IMR-90 (cell line): ENCODE measurements at regions not wholly inside any gene's neighbourhood (a gene's known extent, or its start where the extent isn't known, plus 50 kb on each side); places are given as distances from the start of the nearest gene placed in this dataset.

ENCODE experiments used
- ATAC-seq: fragments of 200-7000 bp; cut with Tn5 transposase; 2 replicates; pipeline ENCODE4 v1.9.1; 2020; ENCODE audit warnings: low read depth, mild to moderate bottlenecking, moderate library complexity
- BruUV-seq: library from RNA; stranded (reverse); fragments of 400-500 nt; replicated peaks from 2 replicates; lab custom pipeline; 2021; lab: Mats Ljungman, UMichigan
- CTCF ChIA-PET: fragments of 300-600 bp; formaldehyde crosslinking; extraction: SDS; loops from one replicate; lab custom pipeline; 2021; ENCODE audit warnings: antibody characterized with exemption; lab: Yijun Ruan, JAX
- POLR2A ChIA-PET: fragments of 300-600 bp; sonication (Branson Sonifier 250); formaldehyde crosslinking; loops from one replicate; lab custom pipeline; 2022; ENCODE audit warnings: antibody characterized with exemption; ENCODE audit not compliant: unreplicated experiment; lab: Charles Lee
- DNase-seq: peaks from one replicate; pipeline ENCODE4 v3.0.0; 2013
- H2AFZ ChIP-seq: replicated peaks from 2 replicates; pipeline ENCODE3; 2013; ENCODE audit warnings: low read length, mild to moderate bottlenecking; ENCODE audit not compliant: poor library complexity
- H2AK5ac ChIP-seq: 2 replicates; pipeline ENCODE4 v1.6.1; 2013; ENCODE audit warnings: low read depth, low read length, inconsistent platforms
- H2AK9ac ChIP-seq: replicated peaks from 2 replicates; pipeline ENCODE3; 2013; ENCODE audit warnings: mild to moderate bottlenecking, low read depth, low read length, moderate library complexity; ENCODE audit not compliant: poor library complexity
- H2BK120ac ChIP-seq: 2 replicates; pipeline ENCODE4 v1.6.1; 2013; ENCODE audit warnings: low read depth, low read length, inconsistent platforms
- H2BK15ac ChIP-seq: 3 replicates; pipeline ENCODE4 v1.6.1; 2013; ENCODE audit warnings: low read depth, low read length, inconsistent platforms
- H2BK20ac ChIP-seq: 2 replicates; pipeline ENCODE4 v1.6.1; 2013; ENCODE audit warnings: low read depth, mild to moderate bottlenecking, inconsistent platforms, low read length, moderate library complexity
- H2BK5ac ChIP-seq: 2 replicates; pipeline ENCODE4 v1.6.1; 2013; ENCODE audit warnings: mild to moderate bottlenecking, low read depth, low read length, inconsistent platforms; ENCODE audit not compliant: poor library complexity, severe bottlenecking
- H3K14ac ChIP-seq: replicated peaks from 2 replicates; pipeline ENCODE4 v1.6.1; 2013; ENCODE audit warnings: low read depth, low read length, inconsistent platforms
- H3K18ac ChIP-seq: 2 replicates; pipeline ENCODE4 v1.6.1; 2013; ENCODE audit warnings: low read depth, low read length, control low read depth
- H3K23ac ChIP-seq: 2 replicates; pipeline ENCODE4 v1.6.1; 2013; ENCODE audit warnings: low read depth, low read length, inconsistent platforms
- H3K27ac ChIP-seq: 2 replicates; pipeline ENCODE4 v1.5.1; 2013; ENCODE audit warnings: mild to moderate bottlenecking, control low read depth, low read length; ENCODE audit not compliant: insufficient read depth
- H3K27me3 ChIP-seq: 2 replicates; pipeline ENCODE4 v1.6.1; 2013; ENCODE audit warnings: low read length; ENCODE audit not compliant: control insufficient read depth, insufficient read depth
- H3K36me3 ChIP-seq: 2 replicates; pipeline ENCODE4 v1.6.1; 2013; ENCODE audit warnings: low read length, mixed read lengths; ENCODE audit not compliant: control insufficient read depth, insufficient read depth
- H3K4ac ChIP-seq: 2 replicates; pipeline ENCODE4 v1.6.1; 2013; ENCODE audit warnings: low read depth, low read length, inconsistent platforms
- H3K4me1 ChIP-seq: 2 replicates; pipeline ENCODE4 v1.6.1; 2013; ENCODE audit warnings: low read length, mixed read lengths; ENCODE audit not compliant: control insufficient read depth, insufficient read depth
- H3K4me2 ChIP-seq: 2 replicates; pipeline ENCODE4 v1.6.1; 2013; ENCODE audit warnings: low read depth, mild to moderate bottlenecking, control low read depth, low read length, moderate library complexity
- H3K4me3 ChIP-seq: 2 replicates; pipeline ENCODE4 v1.5.1; 2013; ENCODE audit warnings: low read depth, mild to moderate bottlenecking, control low read depth, low read length, moderate library complexity; ENCODE audit not compliant: insufficient read depth
- H3K56ac ChIP-seq: 2 replicates; pipeline ENCODE4 v1.6.1; 2013; ENCODE audit warnings: low read length, inconsistent platforms; ENCODE audit not compliant: insufficient read depth; ENCODE audit errors: extremely low read depth
- H3K79me1 ChIP-seq, 2 experiments: 2 replicates each; pipeline ENCODE4 v1.6.1; 2013; ENCODE audit warnings: low read length in 2 of 2, inconsistent platforms in 1 of 2, low read depth in 1 of 2
- H3K9ac ChIP-seq: 2 replicates; pipeline ENCODE4 v1.6.1; 2013; ENCODE audit warnings: low read depth, low read length, control low read depth
- H3K9me1 ChIP-seq: 2 replicates; pipeline ENCODE4 v1.6.1; 2013; ENCODE audit warnings: low read length, inconsistent platforms; ENCODE audit not compliant: insufficient read depth
- H3K9me3 ChIP-seq: 2 replicates; pipeline ENCODE4 v1.6.1; 2013; ENCODE audit warnings: low read length; ENCODE audit not compliant: control insufficient read depth, insufficient read depth
- H4K20me1 ChIP-seq: 2 replicates; pipeline ENCODE4 v1.6.1; 2013; ENCODE audit warnings: low read length, inconsistent platforms; ENCODE audit not compliant: insufficient read depth
- H4K5ac ChIP-seq: 2 replicates; pipeline ENCODE4 v1.6.1; 2013; ENCODE audit warnings: mild to moderate bottlenecking, low read depth, low read length, control low read depth
- H4K8ac ChIP-seq, 2 experiments: 2 replicates each; pipeline ENCODE4 v1.6.1; 2013; ENCODE audit warnings: low read depth in 2 of 2, low read length in 2 of 2, control low read depth in 1 of 2, inconsistent platforms in 1 of 2
- H4K91ac ChIP-seq: 2 replicates; pipeline ENCODE4 v1.6.1; 2013; ENCODE audit warnings: low read depth, low read length, inconsistent platforms; ENCODE audit not compliant: insufficient read depth
- BHLHE40 ChIP-seq: fragments of 150-350 bp; IDR thresholded peaks from 2 replicates; pipeline ENCODE4 v1.6.1; 2016; ENCODE audit warnings: mild to moderate bottlenecking, low read depth, low read length
- CEBPB ChIP-seq: IDR thresholded peaks from 2 replicates; pipeline ENCODE4 v1.6.1; 2012; ENCODE audit warnings: low read depth, low read length, improper control_type of control experiment
- CHD1 ChIP-seq: IDR thresholded peaks from 2 replicates; pipeline ENCODE4 v1.6.1; 2012; ENCODE audit warnings: low read depth, low read length, improper control_type of control experiment
- FOS ChIP-seq: fragments of 150-350 bp; IDR thresholded peaks from 2 replicates; pipeline ENCODE4 v1.6.1; 2016; ENCODE audit warnings: low read depth, low read length
- MAFK ChIP-seq: IDR thresholded peaks from 2 replicates; pipeline ENCODE4 v1.6.1; 2012; ENCODE audit warnings: low read depth, low read length, improper control_type of control experiment
- MAZ ChIP-seq: IDR thresholded peaks from 2 replicates; pipeline ENCODE4 v1.6.1; 2012; ENCODE audit warnings: low read depth, mild to moderate bottlenecking, low read length, improper control_type of control experiment, moderate library complexity, borderline replicate concordance
- MXI1 ChIP-seq: IDR thresholded peaks from 2 replicates; pipeline ENCODE4 v1.6.1; 2012; ENCODE audit warnings: low read depth, mild to moderate bottlenecking, low read length, moderate library complexity, borderline replicate concordance
- NFE2L2 ChIP-seq: fragments of 150-350 bp; IDR thresholded peaks from 2 replicates; pipeline ENCODE4 v1.6.1; 2016; ENCODE audit warnings: low read depth, mild to moderate bottlenecking, low read length
- POLR2A ChIP-seq: IDR thresholded peaks from 2 replicates; pipeline ENCODE4 v1.6.1; 2012; ENCODE audit warnings: mild to moderate bottlenecking, low read depth, low read length
- RAD21 ChIP-seq: IDR thresholded peaks from 2 replicates; pipeline ENCODE4 v1.6.1; 2012; ENCODE audit warnings: low read length, improper control_type of control experiment
- RCOR1 ChIP-seq: IDR thresholded peaks from 2 replicates; pipeline ENCODE4 v1.6.1; 2012; ENCODE audit warnings: mild to moderate bottlenecking, low read length, improper control_type of control experiment; ENCODE audit not compliant: insufficient replicate concordance
- RFX5 ChIP-seq: IDR thresholded peaks from 2 replicates; pipeline ENCODE4 v1.8.0; 2012; ENCODE audit warnings: low read depth, mild to moderate bottlenecking, low read length, moderate library complexity
- SMC3 ChIP-seq: fragments of 150-350 bp; IDR thresholded peaks from 2 replicates; pipeline ENCODE4 v1.6.1; 2016; ENCODE audit warnings: low read depth, mild to moderate bottlenecking, antibody characterized with exemption, low read length, moderate library complexity
- WGBS, 2 experiments: methylation state at CpG; one replicate each; pipeline versions ENCODE4 v1.1.5 to v1.1.7; 2013; ENCODE audit warnings: missing lambda C conversion rate in 2 of 2; ENCODE audit not compliant: insufficient read length in 1 of 2; ENCODE audit errors: extremely low coverage in 2 of 2; 5-methylcytosine and 5-hydroxymethylcytosine counted together
- dilution Hi-C: fragments of 300-500 bp; cut with HindIII; formaldehyde crosslinking; loops from one replicate; pipeline ENCODE4 v1.14.3; 2018; ENCODE audit warnings: low sequenced_read_pairs; ENCODE audit not compliant: unreplicated experiment
- in situ Hi-C: fragments of 300-500 bp; cut with MboI; formaldehyde crosslinking; loops from 3 replicates; pipeline ENCODE4 v1.14.3; 2019; ENCODE audit warnings: low sequenced_read_pairs, inconsistent platforms, mixed read lengths
- intact Hi-C: fragments of 100-400 bp; cut with micrococcal nuclease; formaldehyde crosslinking; loops from 2 replicates; pipeline ENCODE4 v1.10.0; 2022
- TF ChIP-seq, protein P1 (sequence below): fragments of 150-350 bp; IDR thresholded peaks from 2 replicates; pipeline ENCODE4 v1.6.1; 2017; ENCODE audit warnings: mild to moderate bottlenecking, antibody characterized with exemption, low read length, low read depth
- TF ChIP-seq, protein P2 (sequence below): conservative IDR thresholded peaks from 2 replicates; pipeline ENCODE4 v1.5.1; 2012; ENCODE audit warnings: mild to moderate bottlenecking, low read depth, low read length, improper control_type of control experiment
- TF ChIP-seq, protein P3 (sequence below): fragments of 150-350 bp; IDR thresholded peaks from 2 replicates; pipeline ENCODE4 v1.6.1; 2016; ENCODE audit warnings: low read depth, mild to moderate bottlenecking, low read length, moderate library complexity, borderline replicate concordance

DNA sequence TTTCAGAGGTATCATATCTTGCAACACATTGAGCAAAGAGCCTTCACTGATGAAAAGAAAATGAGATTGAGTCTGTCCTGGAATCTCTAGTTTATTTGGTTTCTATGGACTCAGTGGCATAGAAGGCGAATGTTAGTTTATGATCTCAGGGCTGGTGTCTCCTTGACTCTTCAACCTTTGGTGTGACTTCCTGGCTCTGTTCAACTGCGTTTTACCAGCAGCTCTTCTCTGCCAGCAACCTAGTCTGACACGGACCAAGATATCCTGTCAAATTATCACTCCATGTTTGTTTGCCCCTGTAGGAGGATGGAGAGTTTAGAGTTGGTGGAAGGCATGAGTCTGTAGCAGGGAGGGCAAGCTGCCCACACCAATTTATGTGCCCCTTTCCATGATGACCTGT lies 82.9 kb upstream of the TBC1D5 start:
- Histone ChIP-seq H4K5ac (no peak overlapping the region), H2BK120ac (no peak overlapping the region), H3K56ac (no peak overlapping the region), H3K36me3 (no peaks in the 10 kb centered on the region), H3K79me1 (no peaks in the 10 kb centered on the region), H2AK5ac (no peak overlapping the region), H2AK9ac (no peak overlapping the region), H3K9ac (no peak overlapping the region), H3K9me1 (no peaks in the 10 kb centered on the region), H3K9me3 (no peaks in the 10 kb centered on the region), H2BK20ac (no peak overlapping the region), H3K4me3 (no peak overlapping the region), H3K23ac (no peak overlapping the region), H4K20me1 (no peaks in the 10 kb centered on the region), H4K8ac (no peak overlapping the region), H2BK15ac (no peak overlapping the region), H2BK5ac (no peak overlapping the region), H3K27me3 (no peaks in the 10 kb centered on the region; the same call in 1 of the 2 replicates), H3K27ac (no peak overlapping the region), H4K91ac (no peak overlapping the region), H3K18ac (no peak overlapping the region), H3K4me1 (no peaks in the 10 kb centered on the region), H3K4me2 (no peak overlapping the region), H2AFZ (no peak overlapping the region), H3K4ac (no peak overlapping the region), H3K14ac (no peak overlapping the region)
- DNase-seq (no peak), ATAC-seq (no peak)
- intact Hi-C loops (no loop called here), dilution Hi-C loops (no loop called here), in situ Hi-C loops (no loop called here)
- CTCF ChIA-PET: interaction anchor here (1.3 kb wide), 1 partner anchor 16 kb away, joined by 4 read pairs; no protein-coding TSS in a partner anchor
- BruUV-seq: no TSS peak
- TF ChIP-seq, protein P1, sequence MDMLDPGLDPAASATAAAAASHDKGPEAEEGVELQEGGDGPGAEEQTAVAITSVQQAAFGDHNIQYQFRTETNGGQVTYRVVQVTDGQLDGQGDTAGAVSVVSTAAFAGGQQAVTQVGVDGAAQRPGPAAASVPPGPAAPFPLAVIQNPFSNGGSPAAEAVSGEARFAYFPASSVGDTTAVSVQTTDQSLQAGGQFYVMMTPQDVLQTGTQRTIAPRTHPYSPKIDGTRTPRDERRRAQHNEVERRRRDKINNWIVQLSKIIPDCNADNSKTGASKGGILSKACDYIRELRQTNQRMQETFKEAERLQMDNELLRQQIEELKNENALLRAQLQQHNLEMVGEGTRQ: no peak
- TF ChIP-seq FOS (no peak), CHD1 (no peak), MAFK (no peak), SMC3 (no peak), RFX5 (no peak), RCOR1 (no peak), NFE2L2 (no peak), MAZ (no peak), RAD21 (no peak), MXI1 (no peak), BHLHE40 (no peak), CEBPB (no peak), POLR2A (no peak)
- TF ChIP-seq, protein P2, sequence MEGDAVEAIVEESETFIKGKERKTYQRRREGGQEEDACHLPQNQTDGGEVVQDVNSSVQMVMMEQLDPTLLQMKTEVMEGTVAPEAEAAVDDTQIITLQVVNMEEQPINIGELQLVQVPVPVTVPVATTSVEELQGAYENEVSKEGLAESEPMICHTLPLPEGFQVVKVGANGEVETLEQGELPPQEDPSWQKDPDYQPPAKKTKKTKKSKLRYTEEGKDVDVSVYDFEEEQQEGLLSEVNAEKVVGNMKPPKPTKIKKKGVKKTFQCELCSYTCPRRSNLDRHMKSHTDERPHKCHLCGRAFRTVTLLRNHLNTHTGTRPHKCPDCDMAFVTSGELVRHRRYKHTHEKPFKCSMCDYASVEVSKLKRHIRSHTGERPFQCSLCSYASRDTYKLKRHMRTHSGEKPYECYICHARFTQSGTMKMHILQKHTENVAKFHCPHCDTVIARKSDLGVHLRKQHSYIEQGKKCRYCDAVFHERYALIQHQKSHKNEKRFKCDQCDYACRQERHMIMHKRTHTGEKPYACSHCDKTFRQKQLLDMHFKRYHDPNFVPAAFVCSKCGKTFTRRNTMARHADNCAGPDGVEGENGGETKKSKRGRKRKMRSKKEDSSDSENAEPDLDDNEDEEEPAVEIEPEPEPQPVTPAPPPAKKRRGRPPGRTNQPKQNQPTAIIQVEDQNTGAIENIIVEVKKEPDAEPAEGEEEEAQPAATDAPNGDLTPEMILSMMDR: no peak
- TF ChIP-seq, protein P3, sequence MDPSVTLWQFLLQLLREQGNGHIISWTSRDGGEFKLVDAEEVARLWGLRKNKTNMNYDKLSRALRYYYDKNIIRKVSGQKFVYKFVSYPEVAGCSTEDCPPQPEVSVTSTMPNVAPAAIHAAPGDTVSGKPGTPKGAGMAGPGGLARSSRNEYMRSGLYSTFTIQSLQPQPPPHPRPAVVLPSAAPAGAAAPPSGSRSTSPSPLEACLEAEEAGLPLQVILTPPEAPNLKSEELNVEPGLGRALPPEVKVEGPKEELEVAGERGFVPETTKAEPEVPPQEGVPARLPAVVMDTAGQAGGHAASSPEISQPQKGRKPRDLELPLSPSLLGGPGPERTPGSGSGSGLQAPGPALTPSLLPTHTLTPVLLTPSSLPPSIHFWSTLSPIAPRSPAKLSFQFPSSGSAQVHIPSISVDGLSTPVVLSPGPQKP: no peak
- POLR2A ChIA-PET: no interaction called here
- no CpG with 5 or more reads among the region's 3 CpGs for WGBS, 2 experiments
